HG03432 (cell line): ENCODE measurements at regions not wholly inside any gene's neighbourhood (a gene's known extent, or its start where the extent isn't known, plus 50 kb on each side); places are given as distances from the start of the nearest gene placed in this dataset.
"Not testable (repeated sequence)": the region's sequence is repeated elsewhere in the genome, so short reads cannot be mapped to it uniquely, and the experiment has no call there.

Experiments used
- ATAC-seq: cut with Tn5 transposase; IDR thresholded peaks from one replicate; pipeline ENCODE4 v1.9.1; 2021; ENCODE audit warnings: mild to moderate bottlenecking, moderate library complexity; ENCODE audit not compliant: unreplicated experiment

GRCh38 chr12:92244036-92244435, 98.4 kb upstream of the BTG1 start:
- no peak for ATAC-seq

DNA sequence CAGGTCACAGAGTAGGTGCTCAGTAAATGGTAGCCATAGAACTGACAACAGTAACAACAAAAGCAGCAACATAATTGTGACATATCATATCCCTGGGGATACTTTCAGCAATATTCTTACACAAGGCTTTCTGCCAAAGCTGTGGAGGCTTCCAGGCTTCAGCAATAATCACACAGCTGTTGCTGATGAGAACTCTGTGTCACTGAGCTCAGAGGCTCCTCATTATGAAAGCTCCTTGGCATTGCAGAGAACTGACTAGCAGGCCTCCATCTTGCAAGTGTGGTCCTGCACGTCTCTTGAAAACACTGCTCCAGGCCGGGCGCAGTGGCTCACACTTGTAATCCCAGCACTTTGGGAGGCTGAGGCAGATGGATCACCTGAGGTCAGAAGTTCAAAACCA, 97.3 kb upstream of the BTG1 start:
- no peak for ATAC-seq

DNA sequence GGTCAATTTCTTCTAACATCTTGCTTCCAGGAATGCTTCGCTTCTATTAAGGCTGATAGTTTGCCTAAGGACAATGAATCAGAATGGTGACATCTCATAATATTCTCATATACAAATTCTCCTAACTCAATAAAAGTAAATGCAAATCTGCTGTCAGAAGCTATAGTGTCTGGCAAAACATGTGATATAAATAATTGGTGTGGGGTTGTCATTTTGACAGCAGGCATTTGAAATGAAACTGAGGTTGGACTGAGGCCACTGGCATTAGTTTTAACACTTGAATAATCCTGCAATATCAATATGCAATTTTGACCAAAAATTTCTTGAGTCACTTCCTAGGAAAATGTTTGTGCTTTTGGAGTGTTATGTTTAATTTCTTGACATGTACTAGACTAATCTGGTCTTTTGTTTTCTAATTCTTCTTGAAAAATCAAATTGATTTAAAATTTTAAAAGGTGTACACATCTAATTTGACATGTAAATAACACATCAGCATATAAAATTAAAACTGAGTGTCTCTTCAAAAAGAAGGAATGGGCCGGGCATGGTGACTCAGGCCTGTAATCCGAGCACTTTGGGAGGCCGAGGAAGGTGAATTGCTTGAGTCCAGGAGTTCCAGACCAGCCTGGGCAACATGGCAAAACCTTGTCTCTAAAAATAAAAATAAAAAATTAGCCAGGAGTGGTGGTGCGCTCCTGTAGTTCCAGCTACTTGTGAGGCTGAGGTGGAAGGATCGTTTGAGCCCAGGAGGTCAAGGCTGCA, 92.3 kb upstream of the BTG1 start:
- ATAC-seq: no peak

DNA sequence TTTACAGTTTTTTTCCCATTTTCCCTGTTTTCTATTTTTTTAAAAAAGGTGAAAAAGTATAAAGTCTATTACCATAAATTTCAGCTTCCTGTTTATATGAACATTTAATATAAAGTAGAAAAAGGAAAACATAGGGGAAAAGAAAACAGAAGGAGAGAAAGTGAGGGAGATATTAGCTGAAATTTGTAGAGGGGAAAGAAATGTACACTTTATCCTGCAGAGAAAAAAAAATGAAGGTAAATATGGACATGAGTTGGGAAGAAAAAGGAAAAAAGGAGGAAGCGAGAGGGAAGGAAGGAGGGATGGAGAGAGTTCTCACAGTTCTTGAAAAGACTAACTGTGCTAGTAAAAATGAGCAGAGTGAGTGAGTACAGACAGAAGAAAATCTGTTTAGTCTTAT, 91.6 kb upstream of the BTG1 start:
- ATAC-seq: no peak

DNA sequence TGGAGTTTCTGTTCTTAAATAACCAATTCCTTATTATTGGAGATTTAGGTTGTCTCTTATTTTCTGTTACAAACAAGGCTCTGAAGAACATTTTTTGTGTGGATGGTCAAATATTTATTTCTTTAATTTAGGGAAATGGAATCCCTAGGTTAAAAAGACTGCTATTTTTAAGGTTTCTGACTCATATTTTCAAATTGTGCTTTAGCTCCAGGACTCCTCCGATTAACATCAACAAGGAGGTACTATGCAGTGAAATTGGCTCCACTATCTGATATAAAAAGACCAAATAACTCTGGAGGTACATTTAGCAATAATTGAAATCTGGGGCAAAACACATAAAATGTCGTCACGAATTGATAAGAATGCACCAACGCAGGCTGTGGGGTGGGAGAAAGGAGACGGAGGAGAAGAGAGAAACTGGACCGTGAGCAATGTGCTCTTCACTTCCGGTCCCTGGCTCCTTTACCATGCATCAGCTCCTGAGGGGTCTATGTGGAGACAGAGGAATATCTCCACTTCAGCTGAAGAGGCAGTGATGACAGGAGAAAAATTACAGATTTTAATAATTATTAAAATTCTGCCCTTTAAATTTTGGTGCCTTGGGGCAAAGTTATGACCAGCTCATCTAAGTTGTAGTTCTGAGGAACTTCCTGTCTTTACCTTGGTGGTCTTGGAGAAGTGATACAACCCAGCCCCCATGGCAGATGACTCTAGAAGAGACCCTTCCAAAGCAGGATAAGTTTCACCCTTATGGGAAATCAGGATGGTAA, 90.2 kb upstream of the BTG1 start:
- no peak for ATAC-seq

DNA sequence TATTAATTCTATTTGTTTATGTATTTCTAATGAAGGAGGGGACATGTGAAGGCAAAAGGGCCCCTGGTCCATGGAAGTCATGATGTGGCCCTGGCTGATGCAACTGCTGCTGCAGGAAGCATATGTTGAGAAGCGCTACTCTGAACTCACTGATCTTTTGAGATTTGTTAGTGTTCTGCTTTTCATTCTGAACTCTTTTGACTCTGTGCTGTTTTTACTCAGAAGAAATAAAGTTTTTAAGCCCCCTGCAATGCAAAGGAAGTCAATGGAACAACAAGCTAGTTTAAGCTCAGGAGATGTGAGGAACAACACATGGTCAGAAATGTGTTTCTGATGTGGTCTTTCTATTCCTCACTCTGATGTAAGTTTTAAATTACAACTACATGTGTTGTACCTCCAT, 88.9 kb upstream of the BTG1 start:
- no peak for ATAC-seq

GRCh38 chr12:92233346-92234015, 87.8 kb upstream of the BTG1 start:
- ATAC-seq: no peak

- ATAC-seq: not testable (repeated sequence)
These were observed 86.8 kb upstream of the BTG1 start for GRCh38 chr12:92232371-92232932.

DNA sequence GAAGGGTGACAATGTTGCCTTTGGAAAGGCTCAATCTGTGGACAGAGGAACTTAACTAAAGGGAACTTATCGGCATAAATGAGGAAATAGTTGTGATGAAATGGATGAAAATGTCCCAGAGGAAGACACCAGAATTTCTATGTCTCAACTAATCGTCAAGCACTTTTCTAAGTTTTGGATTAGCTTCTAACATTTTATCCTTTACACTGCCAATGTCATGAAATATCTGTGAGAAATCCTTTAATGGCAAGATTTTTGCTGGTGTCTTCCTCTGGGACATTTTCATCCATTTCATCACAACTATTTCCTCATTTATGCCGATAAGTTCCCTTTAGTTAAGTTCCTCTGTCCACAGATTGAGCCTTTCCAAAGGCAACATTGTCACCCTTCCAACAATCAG, 86.3 kb upstream of the BTG1 start:
- ATAC-seq: not testable (repeated sequence)

- not testable (repeated sequence) for ATAC-seq
These were observed 85.9 kb upstream of the BTG1 start for GRCh38 chr12:92231532-92231931.

- no peak for ATAC-seq
These were observed 83.7 kb upstream of the BTG1 start for GRCh38 chr12:92229381-92229780.

DNA sequence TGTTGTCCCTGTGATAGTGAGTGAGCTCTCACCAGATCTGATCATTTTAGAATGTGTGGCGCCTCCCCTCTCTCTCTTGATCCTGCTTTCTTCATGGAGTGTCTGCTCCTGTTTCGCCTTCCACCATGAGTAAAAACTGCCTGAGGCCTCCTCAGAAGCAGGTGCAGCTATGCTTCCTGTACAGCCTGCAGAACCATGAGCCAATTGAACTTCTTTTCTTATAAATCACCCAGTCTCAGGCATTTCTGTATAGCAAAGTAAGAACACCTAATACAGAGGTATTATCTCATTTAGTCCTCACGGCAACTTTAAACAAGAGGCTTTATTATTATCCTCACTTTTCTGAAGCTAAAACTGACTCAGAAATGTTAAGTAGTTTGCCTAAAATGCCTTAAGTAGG, 81.3 kb upstream of the BTG1 start:
- no peak for ATAC-seq

- ATAC-seq: no peak
These were observed 80.5 kb upstream of the BTG1 start for GRCh38 chr12:92226071-92226661.

DNA sequence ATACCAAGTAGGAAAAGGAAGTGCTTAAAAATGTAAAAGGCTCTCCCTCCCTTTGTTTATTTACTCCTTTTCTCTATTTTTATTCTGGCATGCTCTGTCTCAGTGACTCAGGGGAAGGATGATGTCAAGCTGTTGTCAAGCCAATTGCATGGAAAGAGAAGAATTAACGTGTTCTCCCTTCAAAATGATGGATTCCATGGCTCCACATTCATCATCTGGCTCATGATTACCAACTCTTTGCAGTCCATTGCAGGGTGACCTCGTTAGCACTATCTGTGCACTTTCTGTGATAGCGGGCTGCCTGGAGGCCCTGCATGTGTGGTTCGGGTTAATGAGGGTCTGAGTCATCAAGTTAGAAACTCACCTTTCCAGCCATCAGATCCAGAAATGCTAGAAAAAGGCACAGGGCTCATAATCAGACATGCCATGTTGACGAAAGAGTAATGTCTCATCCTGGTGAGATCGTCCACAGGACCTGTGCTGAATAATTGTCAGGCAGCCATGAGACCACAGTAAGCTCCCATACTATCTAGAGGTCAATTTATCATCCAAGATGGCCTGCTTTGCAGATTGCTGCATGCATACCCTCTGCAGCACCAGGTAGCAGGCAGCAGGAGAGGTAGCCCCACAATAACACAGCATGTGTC, 79.2 kb upstream of the BTG1 start:
- ATAC-seq: no peak

GRCh38 chr12:92223481-92223880, 77.8 kb upstream of the BTG1 start:
- ATAC-seq: no peak

DNA sequence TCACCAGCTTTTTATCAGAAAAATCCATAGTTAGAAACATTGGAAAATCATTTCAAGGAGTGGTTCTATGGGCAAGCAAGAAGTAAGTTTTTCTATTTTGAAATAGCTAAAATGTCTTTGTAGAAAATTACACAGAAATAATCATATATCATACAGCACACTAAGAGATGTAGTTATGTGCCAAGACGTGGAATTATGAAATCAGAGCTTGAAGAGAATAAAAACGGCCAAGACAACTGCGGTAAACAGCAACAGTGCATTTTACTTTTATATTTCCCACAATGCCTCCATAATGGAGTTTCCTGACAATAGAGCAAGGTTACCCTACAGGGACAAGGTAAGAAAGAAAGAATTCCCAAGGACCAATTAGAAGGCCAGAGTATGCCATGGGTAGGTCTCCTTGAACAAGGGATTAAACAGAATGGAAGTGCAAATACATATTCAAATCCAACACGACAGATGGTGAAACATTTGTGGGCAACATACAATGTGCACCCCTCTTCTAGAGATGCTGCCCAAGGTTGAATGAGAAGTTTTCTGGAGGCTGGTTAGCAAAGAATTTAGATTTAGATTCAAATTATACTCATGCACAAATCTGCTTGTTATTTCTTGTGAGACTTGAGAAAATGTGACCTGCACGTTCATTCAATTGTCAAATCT, 76.1 kb upstream of the BTG1 start:
- ATAC-seq: no peak

- no peak for ATAC-seq
These were observed 72.9 kb upstream of the BTG1 start for GRCh38 chr12:92218394-92219077.

GRCh38 chr12:92216092-92216491, 70.4 kb upstream of the BTG1 start:
- no peak for ATAC-seq

DNA sequence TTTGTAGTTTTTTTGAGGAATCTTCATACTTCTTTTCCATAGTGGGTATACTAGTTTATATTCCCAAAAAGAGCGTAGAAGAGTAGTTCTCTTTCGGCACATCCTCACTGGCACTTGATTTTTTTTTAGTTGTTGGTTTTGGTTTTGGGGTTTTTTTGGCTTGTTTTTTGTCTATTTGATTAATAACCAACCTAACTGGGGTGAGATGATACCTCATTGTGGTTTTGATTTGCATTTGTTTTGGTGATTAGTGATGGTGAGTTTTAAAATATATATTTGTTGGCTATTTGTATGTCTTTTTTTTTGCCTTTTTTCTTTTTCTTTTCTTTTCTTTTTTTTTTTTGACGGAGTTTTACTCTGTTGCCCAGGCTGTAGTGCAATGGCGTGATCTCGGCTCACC, 69.7 kb upstream of the BTG1 start:
- no peak for ATAC-seq

- ATAC-seq: no peak
These were observed 67.5 kb upstream of the BTG1 start for GRCh38 chr12:92213166-92213565.
